Right forelimb (tissue), 1 donor: ENCODE measurements at regions not wholly inside any gene's neighbourhood (a gene's known extent, or its start where the extent isn't known, plus 50 kb on each side); places are given as distances from the start of the nearest gene placed in this dataset.

ENCODE experiments used
- DNase-seq: peaks from one replicate; pipeline ENCODE4 v3.0.0-alpha.2; 2018

DNA sequence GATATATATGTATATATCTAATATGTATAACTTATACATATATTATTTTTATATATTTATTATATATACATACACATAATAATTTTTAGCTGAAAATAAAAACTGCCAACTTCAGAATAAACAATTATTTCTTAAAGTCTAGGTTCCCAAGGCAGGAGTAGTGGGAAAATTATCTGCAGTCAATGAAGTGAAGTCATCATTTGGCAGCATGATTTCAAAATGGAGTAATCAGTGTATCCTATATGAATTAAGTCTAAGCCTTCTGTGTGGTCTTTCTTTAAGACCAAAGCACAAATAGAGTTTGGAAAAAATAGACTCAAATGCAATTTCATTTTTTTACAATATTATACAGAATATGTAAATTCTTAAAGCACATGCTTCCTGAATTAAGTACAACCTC is 251.0 kb downstream of the SAMD5 start:
- no peak for DNase-seq

DNA sequence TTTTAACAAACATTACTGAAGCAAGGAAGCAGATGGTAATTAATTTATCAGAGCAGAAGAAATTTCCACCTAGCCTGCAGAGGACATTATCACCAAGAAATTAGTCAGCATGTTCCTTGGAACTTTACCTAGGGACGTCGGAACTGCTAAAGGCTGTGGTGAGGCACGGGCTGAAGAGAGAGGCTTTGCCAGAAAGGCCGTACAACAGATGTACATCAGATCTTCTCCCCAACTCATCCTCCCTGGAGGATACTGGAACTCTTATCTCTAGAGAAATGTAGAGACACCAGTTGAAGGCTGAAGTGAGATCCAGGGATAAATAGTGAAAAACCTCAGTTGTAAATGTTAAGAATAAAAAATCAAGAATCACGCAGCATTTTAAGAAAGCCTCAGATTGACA is 257.1 kb downstream of the SAMD5 start:
- DNase-seq: no peak

DNA sequence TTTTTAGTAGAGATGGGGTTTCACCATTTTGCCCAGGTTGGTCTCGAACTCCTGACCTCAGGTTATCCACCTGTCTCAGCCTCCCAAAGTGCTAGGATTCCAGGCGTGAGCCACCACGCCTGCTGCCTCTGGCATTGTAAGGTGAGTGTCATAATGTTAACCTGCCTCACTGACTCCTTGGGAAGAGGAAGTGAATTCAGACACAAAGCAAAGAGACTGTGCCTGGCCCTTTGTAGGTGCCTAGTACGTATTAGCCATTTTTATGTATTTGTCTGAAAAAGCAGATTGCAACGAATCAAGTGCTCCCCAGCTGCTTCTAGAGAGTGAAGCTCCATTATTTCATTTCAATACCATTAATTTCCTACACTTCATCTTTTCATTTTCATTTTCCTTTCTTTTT is 260.5 kb downstream of the SAMD5 start:
- no peak for DNase-seq

DNA sequence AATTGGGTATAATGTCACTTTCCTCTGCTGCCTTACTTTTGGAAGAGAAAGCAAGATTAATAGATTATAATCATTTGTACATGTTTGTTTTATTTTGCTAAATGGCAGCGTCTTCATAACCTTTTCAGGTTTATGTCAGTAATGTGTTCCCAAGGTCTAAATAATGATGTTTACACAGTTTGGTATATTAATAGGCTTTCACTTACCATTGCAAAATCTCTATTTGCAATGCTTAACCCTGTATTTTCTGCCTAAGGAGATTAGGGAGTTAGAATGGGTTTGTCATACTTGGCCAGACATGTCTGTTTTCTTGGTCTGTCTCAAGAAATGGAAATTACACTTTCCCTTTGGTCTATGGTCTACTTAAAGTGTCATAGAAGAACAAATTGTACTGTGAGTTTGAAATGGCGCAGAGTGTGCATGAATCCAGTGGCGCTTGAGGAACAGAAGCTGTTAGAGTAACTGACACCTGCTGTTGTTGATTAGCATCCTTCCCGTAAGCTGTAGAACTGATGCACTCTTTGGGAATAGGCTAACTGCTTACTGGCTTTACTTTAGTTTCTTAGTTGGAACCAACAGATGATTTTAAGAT is 261.1 kb downstream of the SAMD5 start:
- no peak for DNase-seq

DNA sequence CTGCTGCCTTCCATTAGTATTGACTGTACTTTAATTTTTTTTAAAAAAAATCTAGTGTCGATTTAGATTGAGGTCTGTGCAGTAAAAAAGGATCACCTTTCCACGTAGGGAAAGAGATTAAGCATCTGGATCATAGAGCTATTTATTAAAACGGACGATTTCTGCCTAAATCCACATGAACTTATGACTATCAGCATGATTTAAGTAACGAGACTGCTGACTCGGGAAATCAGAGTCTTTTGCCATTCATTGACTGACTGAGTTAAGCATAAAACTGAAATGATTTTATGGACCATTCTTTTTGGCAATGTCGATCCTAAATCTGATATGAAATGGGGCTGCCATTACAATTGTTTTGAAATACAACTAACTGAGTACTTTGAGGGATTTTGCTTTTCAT is 261.7 kb downstream of the SAMD5 start:
- DNase-seq: no peak

DNA sequence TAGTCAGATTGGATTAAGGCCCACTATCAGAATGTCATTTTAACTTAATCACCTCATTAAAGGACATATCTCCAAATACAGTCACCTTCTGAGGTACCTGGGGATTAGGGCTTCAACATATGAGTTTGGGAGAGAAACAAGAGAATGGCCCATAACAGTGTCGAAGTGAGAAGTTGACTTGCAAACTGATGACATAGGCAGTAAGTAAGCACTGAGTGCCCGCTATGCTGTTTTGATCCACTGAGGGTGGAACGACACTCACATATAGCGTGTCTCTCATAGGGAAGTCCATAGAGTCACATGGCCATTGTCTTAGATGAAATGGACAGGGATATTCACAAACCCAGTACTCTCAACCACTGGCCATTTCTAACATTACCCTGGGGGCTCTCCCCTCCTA is 264.2 kb downstream of the SAMD5 start:
- DNase-seq: no peak

DNA sequence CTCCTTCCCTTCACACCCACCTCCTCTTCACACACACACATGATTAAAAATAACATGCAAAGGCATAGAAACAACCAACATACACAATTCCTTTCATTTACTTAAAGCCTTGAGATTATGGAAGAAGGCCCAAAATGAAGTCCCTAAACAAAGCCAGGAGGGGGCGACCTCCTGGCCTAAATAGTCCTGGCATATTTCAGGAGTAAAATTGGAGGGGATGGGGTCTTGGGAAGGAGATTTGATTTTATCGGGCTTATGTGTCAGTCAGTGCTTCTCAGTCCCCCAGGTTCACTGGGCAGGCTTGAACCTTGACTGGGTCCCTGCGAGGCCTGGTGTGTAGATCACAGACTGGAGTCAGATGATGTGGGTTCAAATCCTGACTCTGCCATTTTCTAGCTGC is 266.4 kb downstream of the SAMD5 start:
- DNase-seq: no peak

DNA sequence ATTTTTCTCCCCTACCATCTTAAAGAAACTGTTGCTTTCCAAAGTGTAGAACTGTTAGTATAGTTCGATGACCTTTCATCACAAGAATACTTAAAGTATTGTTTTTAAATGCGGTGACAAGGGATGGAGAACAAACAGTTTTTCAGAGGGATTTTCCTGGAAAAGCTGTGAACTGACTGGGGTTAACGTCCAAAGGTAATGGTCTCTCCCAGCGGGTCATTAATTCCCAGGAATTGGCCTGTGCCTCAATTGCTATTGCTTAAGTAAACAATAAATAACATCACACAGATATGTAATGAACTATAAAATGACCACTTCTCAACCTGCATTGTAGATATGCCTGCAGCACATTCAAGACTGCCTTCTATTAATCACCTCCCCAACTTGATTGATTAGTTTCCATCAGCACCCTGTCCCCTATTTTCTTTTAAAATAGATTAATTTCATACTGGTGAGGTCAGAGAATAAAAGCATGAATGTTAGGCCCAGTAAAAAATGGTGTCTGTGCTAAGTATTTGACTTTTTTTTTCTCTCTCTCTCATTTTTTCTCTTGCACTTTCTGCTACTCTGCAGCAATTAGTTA is 268.2 kb downstream of the SAMD5 start:
- DNase-seq: no peak

DNA sequence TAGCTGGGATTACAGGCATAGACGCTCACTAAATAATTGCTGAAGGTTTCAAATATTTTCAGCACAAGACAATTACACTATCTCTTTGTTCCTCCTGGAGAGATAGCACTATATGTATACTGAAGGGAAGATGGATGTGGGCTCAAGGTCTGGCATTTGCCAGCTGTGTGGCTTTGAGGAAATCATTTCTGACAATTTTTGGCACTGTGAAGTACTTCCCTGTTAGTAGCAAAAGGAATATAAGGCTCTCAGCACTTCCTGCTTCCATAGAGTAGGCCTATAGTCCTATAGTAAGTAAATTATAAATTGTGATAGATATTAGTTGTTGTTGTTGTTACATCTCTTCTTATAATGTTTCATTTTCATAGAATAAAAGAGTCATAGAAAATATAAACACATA is 271.1 kb downstream of the SAMD5 start:
- DNase-seq: no peak

DNA sequence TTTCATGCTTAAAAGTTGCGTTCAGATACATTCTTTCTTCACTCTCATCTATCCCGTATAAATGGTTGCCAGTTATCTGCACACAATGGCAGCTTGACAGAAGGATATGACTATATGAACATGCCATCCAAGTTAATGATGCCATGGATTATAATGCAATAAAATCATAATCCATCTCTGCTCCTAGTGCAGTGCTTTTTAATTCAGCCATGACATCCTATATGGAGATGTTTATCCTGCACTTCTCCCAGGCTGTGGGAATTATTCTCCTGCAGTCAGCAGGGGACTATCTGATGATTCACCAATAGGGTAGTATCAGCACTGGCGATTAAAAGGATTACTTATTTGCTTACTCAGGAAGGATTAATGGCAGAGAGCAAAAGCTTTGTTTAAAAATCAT is 273.8 kb downstream of the SAMD5 start:
- no peak for DNase-seq

DNA sequence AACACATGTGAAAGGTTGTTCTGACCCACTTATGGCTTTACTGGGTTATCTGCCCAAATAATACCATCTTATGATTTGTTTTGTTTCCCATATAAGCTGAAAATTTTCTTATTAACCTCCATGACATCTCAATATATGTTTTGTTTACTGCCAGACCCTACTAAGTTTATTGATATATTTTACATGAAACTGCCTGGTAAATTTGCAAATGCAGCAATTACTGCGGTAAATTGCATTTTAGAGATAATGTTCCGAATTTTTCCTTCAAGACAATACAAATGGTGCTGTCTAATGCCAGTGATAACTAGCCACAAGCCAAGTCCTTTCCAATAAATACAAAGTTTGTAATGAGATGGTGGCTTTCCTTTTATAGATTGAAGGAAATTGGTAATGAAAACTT is 275.9 kb downstream of the SAMD5 start:
- DNase-seq: no peak

DNA sequence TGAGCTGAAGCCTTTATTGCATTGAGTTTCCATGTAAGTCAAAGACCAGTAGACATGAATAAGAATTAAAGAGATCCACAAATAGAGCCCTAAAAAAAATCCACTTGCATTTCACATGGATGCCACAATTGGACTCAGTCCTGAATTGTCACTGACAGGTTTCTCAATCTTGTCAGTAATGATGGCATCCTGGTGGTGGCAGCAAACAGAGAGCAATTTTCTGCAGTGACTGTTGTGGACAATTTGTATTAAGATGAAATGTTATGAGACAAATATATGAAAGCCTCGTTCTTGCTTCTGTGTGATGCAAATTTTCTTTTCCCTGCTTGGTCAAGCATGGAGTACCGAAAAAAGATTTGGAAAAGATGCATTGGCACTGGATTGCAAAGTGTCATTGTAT is 278.9 kb downstream of the SAMD5 start:
- no peak for DNase-seq

DNA sequence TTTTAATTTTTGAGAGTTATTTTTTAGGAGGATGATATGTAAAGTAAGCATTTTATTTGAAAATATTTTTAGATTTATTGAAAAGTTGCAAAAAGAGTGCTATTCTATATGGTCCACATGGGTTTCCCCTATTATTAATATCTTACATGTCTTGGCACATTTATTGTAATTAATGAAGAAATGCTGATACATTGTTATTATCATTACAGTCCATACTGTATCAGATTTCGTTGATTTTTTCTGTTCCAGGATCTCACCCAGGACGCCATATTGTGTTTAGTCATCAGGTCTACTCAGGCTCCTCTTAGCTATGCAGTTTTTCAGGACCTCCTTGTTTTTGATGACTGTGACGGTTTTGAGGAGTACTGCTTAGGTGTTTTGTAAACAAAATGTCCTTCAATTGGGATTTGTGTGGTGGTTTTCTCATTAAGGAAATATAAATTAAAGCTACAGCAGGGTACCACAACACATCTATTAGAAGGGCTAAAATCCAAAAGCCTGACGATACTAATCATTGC is 281.0 kb downstream of the SAMD5 start:
- no peak for DNase-seq

DNA sequence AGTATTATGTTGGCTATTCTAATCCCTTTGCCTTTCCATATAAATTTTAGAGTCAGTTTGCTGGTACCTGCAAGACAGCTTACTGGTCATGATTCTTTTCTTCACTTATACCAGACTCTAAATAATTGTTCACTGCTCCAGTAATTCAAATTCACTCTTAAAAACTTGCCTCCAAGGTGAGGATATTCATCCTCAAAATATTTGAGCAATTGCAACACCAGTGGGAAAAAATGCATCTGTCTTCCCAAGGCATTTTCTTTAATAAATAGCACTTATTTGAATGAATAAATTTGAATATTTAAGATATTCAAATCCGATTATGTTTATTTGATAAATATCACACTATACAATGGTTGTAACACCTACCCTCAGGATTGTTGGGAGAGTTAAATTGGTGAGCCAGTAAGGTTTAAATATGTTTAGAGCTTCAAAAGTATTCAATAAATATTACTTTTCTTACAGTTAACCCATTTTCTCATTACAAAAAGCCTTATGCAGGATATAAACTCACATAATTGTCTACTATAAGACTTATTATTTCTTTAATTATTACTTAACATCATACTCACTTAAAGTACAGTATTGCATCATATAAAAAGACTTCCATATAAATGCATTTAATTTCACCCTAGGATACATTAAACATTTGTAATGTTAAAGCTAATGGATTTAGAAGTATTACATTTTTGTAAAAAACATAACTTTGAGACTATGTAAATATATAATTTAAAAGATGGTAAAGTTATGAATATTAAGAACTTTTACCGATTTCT is 285.6 kb downstream of the SAMD5 start:
- DNase-seq: no peak

DNA sequence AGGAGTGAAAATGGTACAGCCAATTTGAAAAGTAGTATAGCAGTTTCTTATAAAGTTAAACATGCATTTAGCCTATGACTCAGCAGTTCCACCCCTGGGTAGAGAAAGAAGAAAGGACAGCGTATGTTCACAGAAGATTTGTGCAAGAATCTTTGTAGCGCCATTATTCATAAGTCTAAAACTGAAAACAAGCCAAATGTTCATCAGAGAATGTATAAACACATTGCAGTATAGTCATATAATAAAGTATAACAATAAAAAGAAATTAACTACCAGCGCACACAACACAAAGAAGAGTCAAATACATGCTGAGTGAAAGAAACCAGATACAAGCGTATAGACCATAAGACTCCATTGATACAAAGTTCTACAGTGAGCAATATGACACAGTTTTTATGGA is 294.0 kb downstream of the SAMD5 start:
- no peak for DNase-seq

DNA sequence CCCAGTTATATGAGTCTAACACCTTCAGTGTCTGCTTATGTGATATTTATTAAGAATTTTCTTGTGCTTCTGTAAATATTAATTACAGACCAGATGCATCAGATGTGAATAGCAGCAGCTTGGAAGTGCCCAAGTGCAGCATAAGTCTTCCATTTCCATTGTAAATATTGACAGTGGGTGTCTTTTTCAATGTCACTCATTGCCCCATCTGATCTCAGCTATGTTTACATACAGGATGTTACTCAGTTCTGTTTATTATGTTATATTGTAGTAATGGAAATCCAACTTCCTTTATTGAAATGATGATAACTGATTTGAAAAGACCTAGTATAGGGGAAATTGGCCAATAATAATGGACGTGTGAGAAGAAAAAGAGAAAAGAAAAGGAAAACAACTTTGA is 296.7 kb downstream of the SAMD5 start:
- no peak for DNase-seq

DNA sequence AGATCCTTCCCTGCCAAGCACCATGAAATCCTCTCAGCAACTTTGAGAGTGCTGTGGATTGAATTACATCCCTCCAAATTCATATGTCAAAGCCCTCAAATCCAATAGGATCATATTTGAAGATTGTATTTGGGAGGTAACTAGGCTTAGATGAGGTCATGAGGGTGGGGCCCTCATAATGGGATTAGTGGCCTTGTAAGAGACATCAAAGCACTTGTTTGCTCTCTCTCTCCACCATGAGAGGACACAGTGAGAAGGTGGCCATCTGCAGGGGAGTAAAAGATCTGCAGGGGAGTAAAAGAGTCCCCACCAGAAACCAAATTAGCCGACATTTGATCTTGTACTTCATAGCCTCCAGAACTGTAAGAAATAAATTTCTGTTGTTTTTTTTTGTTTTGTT is 298.2 kb downstream of the SAMD5 start:
- DNase-seq: no peak

DNA sequence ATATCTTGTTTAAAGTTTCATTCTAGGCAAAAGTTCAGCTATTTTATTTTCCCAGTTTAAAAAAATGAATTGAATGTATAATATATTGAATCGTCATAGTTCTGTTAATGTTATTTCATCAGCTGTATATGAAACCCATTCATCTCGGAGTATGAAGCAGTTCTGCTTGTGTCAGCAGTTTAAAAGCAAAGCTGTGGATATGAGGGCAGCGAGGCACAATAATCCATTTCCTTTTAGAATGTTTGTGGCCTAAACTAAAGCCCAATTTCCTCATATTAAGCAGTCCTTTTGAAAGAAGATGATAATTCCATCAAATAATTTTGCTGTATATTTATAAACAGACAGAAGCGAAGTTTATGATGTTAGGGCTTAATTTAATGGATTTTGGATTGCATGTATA is 300.1 kb downstream of the SAMD5 start:
- DNase-seq: no peak

DNA sequence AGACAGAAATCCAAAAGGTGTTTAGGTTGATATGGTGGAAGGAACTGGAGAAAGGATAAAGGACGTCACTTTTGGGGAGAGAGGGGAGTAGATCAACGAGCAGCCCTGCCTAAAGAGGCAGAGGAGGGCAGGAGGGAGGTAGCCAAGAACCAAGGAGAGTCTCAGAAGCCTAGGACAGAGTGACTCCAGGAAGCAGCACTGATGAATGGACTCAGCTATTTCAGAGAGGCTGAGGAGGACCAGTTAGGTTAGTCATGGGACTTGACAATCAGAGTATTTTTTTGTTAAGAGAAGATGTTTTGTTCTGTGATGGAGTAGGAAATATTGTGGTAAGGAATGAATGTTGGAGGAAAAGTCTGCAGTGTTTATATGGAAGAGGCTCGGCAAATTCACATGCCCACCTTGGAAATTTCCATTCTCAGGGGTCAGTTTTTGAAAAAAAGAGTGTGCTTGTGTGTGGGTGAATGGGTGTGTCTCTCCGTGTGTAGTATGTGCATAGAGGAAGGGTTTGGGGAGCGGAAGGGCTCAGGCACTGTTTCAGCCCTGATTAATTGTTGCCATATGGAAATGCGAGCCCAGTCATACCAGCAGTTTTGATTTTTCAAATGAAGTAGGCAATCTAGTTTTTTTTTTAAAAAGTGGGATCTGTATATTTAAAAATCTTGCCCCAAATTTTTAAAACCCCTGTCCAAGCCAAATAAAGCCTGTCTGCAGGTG is 303.6 kb downstream of the SAMD5 start:
- no peak for DNase-seq

DNA sequence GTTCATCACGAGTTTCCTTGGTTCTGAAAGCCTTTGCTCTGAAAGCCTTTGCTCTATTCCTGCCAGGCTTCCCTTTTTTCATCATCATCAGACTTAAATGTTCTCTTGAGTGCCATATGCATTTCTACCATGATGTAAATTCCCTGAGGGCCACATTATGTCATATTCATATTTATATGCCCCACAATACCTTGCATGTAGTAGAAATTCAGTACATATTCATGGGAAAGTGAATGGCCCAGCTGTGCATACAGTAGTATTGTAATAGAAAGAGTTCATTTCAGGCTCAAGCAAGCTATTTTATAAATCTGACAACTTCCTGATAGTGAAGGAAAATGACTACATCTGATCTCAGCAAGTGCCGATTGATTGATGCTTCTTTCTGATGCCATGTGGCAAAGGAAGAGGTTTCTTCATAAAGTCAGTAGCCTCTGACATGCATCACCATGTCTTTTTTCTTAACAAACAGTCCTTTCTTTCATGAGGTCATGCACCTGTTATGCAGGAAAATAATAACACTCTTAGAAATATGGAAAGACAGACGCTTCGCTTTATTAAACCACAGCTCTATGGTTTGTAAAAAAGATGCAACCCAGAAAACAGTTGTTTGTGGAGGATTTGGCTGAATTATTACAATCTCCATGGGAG is 308.7 kb downstream of the SAMD5 start:
- DNase-seq: no peak

DNA sequence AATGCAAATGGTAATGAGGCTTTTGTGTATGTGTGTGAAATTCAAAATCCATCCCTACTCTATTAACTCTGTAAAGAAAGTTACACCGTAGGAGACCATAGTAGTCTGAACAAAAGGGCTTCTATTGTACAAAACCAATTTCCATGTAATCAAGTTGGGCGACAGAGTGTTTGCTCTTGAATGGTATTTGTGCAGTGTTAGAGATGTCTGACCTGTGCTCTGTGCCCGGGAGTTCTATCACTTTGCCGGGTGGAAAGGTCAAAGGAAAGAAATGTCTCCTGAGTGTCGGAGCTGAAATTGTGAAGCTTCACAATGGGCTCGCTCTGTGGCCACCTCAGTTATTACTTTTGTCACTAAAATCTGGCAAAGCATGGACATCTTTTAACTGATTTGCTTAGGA is 312.0 kb downstream of the SAMD5 start:
- no peak for DNase-seq

DNA sequence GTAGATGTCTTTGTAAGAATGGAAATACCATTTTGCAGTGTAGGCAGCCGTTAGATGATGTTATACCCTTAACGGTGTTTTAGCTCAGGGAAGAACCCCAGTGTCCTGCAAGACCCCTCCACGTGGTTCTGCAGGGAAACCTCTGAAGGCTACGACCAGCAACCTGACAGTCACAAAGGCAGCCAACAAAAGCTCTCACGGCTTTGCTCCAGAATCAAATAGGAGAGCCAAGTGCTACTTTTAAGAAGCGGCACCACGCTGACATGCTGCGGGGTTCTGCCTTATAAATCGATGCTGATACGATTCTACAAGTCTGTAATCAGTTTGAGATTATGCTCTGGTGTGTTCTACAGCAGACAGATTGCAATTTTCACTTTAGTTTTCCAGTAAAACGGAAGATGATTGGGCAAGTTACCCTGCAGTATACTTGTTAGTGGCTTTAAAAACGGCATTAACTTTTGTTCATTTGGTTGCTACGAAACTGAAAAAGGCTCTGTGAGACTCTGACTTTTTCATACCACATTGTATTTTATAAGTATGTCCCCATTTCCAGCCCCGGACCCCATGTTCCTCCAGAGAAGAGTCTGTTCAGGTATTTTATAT is 312.9 kb downstream of the SAMD5 start:
- no peak for DNase-seq

DNA sequence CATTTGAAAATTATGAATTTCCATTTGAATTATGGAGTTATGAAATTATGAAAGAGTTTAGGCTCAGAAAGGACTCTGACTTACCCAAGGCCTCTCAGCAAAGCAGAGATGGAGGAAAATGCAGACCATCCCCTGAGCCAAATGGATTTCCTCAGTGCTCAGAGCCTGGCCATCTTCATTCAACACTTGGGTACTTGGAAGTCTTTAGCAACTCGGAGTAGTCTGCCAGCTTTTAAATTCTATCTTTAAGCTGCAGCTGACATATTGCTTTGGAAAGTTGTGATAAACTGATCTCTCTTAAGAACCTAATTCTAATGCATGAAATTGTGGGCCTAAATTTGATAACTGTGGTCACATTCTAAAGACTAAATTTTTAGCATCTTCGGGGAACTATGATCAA is 315.4 kb downstream of the SAMD5 start:
- no peak for DNase-seq
